ENCODE measurements at regions not wholly inside any gene's neighbourhood (a gene's known extent, or its start where the extent isn't known, plus 50 kb on each side); places are given as distances from the start of the nearest gene placed in this dataset.

DNA sequence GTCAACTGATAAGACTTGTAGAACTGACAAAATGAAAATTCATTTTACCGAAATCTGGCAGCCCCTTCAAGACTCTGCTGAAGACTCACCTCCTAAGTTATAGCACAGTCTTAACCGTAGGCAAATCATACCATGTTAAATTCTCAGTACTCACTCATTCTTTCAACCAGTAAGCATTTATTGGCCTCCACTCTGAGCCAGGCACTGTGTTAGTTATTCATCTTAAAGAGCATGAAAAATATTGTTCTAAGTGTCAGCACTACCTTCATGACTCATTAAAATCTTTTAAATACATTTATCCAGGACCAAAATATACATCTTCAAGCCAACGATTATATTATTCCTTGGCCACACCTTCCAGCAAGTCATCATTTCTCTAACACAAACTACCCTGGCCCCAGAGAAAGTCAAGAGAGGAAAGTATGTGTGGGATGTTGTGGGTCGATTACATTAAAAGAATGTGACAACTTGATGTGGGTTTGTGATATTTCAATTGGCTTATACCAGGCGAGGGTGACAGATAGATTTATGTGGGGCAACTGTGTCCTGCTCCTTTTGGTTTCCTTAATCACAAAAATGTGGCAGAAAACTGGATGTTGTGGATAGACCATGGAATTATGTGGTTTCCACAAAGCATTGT lies 55.0 kb downstream of the TMEM30B start:
- DNase-seq (ENCODE audit: low spot score) (no peak), ATAC-seq (no peak)

- DNase-seq (ENCODE audit: low spot score) (no peak), ATAC-seq (no peak)
Observed at GRCh38 chr14:61225344-61225743, 55.8 kb downstream of the TMEM30B start.

DNA sequence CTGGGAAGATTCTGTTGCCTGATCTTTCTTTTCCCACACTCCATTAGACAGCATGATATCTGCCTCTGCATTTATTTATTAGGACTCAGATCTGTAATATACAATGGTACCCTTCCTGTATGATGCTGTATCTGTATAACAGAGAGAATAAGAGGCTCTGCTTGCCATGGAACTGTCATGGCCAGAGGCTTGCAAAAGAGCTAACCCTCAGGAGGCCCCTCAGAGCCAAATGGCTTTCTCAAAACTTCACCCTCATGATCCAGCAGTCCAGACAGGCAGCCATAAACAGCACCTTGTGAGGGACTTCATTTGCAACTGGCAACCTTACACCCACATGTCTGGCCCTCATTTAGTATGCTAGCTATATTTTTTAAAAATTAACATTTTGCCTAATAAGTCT lies 57.6 kb downstream of the TMEM30B start:
- no peak for DNase-seq (ENCODE audit: low spot score)
- ATAC-seq = no peak

DNA sequence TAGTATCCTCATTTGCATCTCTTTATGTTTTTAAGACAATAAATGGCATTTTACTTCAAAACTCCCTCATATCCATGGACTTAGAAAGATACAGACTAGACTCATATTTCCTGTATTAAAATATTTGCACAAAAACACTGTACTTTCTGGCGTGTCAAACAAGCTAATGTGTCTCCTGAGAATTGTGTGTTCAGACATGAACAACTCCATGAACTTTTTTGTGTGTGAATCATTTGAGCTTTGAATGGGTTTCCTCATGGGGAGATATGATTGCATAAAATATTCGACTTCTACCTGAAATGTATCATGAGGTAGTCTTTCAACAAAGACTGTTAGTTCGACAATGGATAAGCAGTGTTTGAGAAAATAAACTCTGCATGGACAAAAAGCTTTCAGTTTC lies 58.8 kb downstream of the TMEM30B start:
- no peak for ATAC-seq
- DNase-seq (ENCODE audit: low spot score) = no peak

DNA sequence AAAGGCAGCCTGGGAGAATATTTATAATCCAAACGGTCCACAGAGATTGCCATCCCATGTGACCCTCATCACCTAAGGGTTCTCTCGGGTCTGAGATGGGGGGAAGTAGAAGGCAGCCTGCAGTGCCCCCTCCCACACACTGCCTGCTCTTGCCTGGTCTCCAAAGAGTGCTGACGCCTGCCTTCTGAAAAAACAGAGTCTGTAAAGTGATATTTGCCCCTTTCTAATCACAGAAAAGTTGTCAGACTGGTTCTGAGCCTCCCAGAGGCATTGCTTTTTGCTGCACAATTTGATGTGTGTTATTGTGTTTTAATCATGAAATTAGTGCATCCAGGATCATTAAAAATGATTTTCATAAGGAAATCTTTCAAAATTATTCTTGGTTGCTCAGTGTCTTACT lies 59.2 kb downstream of the TMEM30B start:
- no peak for DNase-seq (ENCODE audit: low spot score)
- ATAC-seq = no peak

DNA sequence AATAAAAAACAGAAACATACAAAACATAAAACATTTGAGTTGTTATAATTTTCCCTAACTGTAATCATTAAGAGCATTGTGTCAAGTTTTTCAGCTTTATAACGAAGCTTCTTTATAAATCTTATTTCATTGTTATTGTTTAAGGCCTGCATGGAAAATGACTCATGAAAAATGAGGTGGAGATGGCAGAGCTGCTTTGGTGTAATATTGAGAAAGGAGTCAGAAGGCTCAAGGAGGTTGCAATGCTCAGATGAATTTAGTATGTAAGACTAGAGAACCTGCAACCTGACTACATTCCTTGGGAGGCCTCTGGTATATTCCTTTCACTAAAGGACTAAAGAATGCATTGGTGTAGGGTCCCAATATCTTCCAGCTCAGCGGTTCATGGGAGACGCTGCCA lies 61.5 kb downstream of the TMEM30B start:
- ATAC-seq = no peak
- no peak for DNase-seq (ENCODE audit: low spot score)

DNA sequence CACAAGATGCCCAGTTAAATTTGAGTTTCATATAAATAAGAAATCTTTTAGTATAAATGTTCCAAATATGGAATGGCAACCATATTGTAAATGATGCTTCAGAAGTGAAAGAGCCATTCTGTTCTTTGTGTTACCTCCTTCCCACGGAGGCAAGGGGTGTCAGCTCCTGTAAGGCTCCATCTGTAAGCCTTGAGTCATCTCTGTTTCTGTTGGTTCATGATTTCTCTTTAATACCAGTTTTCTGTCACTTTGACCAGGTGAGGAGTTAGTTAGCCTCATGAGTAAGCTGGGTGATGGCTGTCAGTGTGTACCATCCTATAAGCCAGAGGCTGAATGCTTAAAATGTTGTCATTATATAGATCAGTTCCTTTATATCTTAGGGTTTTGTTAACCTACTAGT lies 61.9 kb downstream of the TMEM30B start:
- ATAC-seq (no peak), DNase-seq (ENCODE audit: low spot score) (no peak)

- DNase-seq (ENCODE audit: low spot score) (no peak), ATAC-seq (no peak)
Observed at GRCh38 chr14:61218767-61219166, 62.4 kb downstream of the TMEM30B start.

DNA sequence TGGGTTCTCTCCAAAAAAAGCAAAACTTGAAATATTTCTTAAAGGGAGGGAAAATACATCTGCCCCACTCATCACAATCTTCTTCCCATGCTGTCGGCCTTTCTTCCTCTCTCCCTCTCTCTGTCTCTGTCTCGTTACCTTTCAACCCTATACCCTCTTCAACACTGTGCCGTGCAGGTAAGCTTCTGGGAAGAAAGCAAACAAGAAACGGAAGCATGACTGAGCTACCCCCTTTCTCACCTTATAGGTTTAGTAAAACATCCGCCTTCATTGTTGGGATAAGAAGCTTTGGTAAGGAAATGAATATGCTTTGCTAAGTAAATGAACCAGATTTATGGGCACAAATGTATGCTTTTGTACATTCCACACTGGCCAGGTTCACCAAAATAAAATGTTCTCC lies 63.0 kb downstream of the TMEM30B start:
- DNase-seq (ENCODE audit: low spot score) = no peak
- no peak for ATAC-seq

- ATAC-seq (no peak), DNase-seq (ENCODE audit: low spot score) (no peak)
Observed at GRCh38 chr14:61217516-61217915, 63.6 kb downstream of the TMEM30B start.

- DNase-seq (ENCODE audit: low spot score) (no peak), ATAC-seq (no peak)
Observed at GRCh38 chr14:61215222-61216020, 65.7 kb downstream of the TMEM30B start.

- no peak for DNase-seq (ENCODE audit: low spot score)
- ATAC-seq = no peak
Observed at GRCh38 chr14:61213920-61214319, 67.2 kb downstream of the TMEM30B start.

DNA sequence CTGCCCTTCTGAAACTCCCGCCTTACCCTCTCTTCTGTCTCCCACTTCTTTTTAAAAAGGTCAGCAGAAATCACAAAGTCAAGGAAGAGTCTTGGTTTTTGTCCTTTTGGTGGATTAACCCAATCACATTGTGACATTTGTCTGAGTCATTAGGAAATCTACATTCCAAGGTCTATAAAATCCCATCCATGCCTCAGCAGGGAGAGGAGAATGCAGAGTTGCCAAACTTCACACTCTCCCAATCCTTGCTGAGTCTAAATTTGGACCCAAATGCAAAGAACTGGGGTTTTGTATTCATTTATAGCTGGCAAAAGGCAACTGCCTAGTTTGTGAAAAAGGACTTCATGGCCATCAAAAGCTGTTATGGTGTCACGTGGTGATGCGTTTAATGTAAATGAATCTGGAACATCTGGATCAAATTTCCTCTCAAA lies 67.9 kb downstream of the TMEM30B start:
- ATAC-seq = no peak

GRCh38 chr14:61212546-61212945 lies 68.6 kb downstream of the TMEM30B start:
- no peak for DNase-seq (ENCODE audit: low spot score)
- ATAC-seq = no peak

More for the DNA sequence above, 67.9 kb downstream of the TMEM30B start:
- DNase-seq (ENCODE audit: low spot score) = no peak

DNA sequence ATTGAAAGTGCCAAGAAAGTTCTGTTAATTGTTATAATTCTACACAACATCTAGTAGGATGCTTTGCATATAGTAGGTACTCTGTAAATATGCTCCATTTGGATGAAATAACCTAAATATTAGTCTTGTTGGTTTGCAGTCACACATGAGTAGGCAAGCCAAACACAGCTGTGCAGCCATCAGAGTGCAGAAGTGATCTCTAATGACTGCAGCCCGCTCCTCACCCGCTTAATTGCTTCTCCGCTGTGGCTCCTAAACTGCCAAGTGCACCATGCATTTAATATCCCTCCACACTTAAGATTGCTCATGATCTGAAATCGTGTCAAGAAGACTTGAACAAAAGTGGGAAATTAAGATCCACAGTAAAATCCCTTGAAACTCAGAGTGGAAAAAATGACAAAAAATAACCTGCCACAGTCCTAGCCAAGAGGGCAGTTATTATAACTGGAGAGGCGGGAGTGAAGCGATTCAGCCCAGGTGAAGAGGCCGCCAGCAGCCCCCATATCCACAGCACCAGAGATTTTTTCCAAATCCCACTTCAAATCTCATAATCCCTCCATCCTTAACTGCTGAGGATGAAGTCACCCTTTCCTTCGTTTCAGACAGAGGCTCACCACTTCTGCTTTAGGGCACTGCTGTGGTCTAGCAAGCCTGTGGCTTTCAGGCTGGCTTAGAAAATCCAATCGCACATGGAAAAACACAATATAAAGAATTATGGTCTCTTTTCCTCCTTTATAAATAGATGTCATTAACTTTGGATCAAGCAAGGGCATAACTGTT lies 69.5 kb downstream of the TMEM30B start:
- DNase-seq (ENCODE audit: low spot score) (no peak), ATAC-seq (no peak)

DNA sequence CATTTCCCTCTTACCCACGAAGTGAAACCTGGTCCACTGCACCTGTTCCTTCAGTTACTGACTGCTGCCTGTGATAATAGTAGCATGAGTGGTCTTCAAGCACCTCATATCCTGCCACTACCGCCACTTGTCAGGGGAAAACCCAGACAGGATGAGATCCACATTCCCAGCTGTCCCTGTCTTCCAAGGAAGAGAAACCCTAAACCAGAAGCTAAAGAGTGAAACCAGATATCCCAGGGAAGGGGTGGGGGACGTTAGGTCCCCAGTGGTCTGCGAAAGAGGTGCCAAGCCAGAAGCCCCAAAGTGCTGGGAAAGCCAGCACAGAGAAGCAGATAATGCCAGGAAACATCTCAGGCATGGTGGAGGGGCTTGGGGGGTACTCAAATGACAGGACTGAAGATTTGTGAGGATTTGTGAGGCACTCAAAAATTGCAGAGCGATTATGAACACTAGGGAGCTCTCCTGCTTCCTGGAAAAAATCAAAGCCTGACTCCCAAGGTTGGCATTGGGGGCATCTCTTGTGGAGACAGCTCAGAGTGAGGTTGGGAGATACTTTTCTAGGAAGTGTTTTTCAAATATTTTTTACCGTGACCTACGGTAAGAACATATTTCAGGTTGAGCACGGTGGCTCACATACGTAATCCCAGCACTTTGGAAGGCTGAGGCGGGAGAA lies 77.9 kb downstream of the TMEM30B start:
- no peak for ATAC-seq

DNA sequence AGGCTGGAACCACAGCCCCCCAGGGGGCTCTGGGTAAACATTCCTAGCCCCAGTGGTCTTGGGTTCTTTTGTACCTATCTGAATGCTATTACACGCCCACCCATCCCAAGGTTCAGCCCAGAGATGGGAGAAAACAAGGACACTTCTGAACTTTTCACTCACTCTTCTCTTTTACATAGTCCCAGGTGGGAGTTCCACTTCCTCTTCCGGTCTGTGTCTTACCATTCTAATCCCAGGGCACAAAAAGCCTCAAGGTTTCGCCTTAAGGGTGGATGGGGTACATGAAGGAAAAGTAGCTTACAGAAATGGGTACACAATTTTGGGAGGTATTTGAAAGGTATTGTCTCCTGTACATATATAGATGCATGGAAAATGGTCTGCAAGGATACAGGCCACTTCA lies 79.0 kb downstream of the TMEM30B start:
- DNase-seq (ENCODE audit: low spot score) = no peak
- ATAC-seq = no peak

More for the DNA sequence above, 77.9 kb downstream of the TMEM30B start:
- DNase-seq (ENCODE audit: low spot score) = no peak

GRCh38 chr14:61201171-61201570 lies 80.0 kb downstream of the TMEM30B start:
- no peak for DNase-seq (ENCODE audit: low spot score)
- ATAC-seq = no peak

DNA sequence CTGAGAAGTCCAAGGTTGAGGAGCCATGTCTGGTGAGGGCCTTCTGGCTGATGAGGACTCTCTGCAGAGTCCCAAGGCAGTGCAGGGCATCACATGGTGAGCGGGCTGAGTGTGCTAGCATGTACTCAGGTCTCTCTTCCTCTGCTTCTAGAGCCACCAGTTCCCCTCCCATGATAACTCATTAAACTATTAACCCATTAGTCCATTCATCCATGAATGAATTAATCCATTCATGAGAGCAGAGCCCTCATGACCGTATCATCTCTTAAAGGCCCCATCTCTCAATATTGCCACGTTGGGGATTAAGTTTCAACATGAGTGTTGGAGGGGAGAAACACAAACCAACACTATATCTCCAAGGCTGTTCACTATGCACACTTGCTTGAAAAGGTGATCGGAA lies 83.7 kb downstream of the TMEM30B start:
- DNase-seq (ENCODE audit: low spot score) = no peak
- no peak for ATAC-seq

- DNase-seq (ENCODE audit: low spot score) (no peak), ATAC-seq (peak; percentile 52)
Observed at GRCh38 chr14:61196792-61197191, 84.3 kb downstream of the TMEM30B start.

GRCh38 chr14:61196034-61196433 lies 85.1 kb downstream of the TMEM30B start:
- no peak for DNase-seq (ENCODE audit: low spot score)
- no peak for ATAC-seq

Measured in left lobe of liver (tissue), 2 donors.